Esophagus muscularis mucosa (tissue), 4 donors: ENCODE measurements at regions not wholly inside any gene's neighbourhood (a gene's known extent, or its start where the extent isn't known, plus 50 kb on each side); places are given as distances from the start of the nearest gene placed in this dataset.

ENCODE experiments used
- DNase-seq: peaks from one replicate; pipeline ENCODE4 v3.0.0-alpha.2; 2017; ENCODE audit errors: extremely low spot score
- H3K27ac ChIP-seq, 4 donors: fragments of 200-600 bp; sonication (generic); replicated peaks in 1 of 4; 1 replicate in 3 of 4; 2 replicates in 1 of 4; pipeline ENCODE4 v1.5.1; 2016 to 2019; ENCODE audit warnings: mild to moderate bottlenecking in 1 of 4
- H3K27me3 ChIP-seq, 4 donors: fragments of 200-600 bp; sonication (generic); one replicate each; pipeline versions ENCODE4 v1.5.1 to v1.6.0; 2016 to 2019
- H3K36me3 ChIP-seq, 4 donors: fragments of 200-600 bp; sonication (generic); one replicate each; pipeline ENCODE4 v1.5.1; 2016 to 2019
- H3K4me1 ChIP-seq, 4 donors: fragments of 200-600 bp; sonication (generic); one replicate each; pipeline ENCODE4 v1.5.1; 2016 to 2019
- H3K4me3 ChIP-seq, 4 donors: fragments of 200-600 bp; sonication (generic); 1 replicate in 2 of 4; 2 replicates in 2 of 4; pipeline ENCODE4 v1.5.1; 2016 to 2019; ENCODE audit warnings: mild to moderate bottlenecking in 4 of 4, moderate library complexity in 1 of 4
- H3K9me3 ChIP-seq, 4 donors: fragments of 200-600 bp; sonication (generic); 1 replicate in 3 of 4; 2 replicates in 1 of 4; pipeline ENCODE4 v1.5.1; 2016 to 2019
- CTCF ChIP-seq, 3 experiments: fragments of 200-600 bp in 2 of 3; fragments of 450-650 bp in 1 of 3; sonication (generic) in 2 of 3; IDR thresholded peaks; one replicate each; pipeline ENCODE4 v1.5.1; 2017 to 2019; ENCODE audit warnings: antibody characterized with exemption in 3 of 3, mild to moderate bottlenecking in 2 of 3, moderate library complexity in 1 of 3
- EP300 ChIP-seq: sonication (generic); formaldehyde crosslinking; IDR thresholded peaks from one replicate; pipeline ENCODE4 v1.6.1; 2017; ENCODE audit warnings: antibody characterized with exemption
- POLR2A ChIP-seq: fragments of 450-650 bp; IDR thresholded peaks from one replicate; pipeline ENCODE4 v1.6.1; 2017; ENCODE audit warnings: antibody characterized with exemption, moderate library complexity, mild to moderate bottlenecking, low read depth
- POLR2AphosphoS5 ChIP-seq, 2 donors: sonication (generic); formaldehyde crosslinking; IDR thresholded peaks; one replicate each; pipeline ENCODE4 v1.6.1; 2017; ENCODE audit warnings: antibody characterized with exemption in 2 of 2
- WGBS: methylation state at CpG from one replicate; pipeline ENCODE4 v1.1.5; 2018; 5-methylcytosine and 5-hydroxymethylcytosine counted together
- intact Hi-C: fragments of 100-400 bp; cut with DNase I; formaldehyde crosslinking; loops from one replicate; pipeline ENCODE4 v1.15.1; 2023

- no peak overlapping the region for H3K4me3 ChIP-seq
- H3K9me3 ChIP-seq: no peaks in the 10 kb centered on the region
- no peaks in the 10 kb centered on the region for H3K27me3 ChIP-seq
- 72% methylated on average over 1 of the region's 1 CpG for WGBS
- H3K4me1 ChIP-seq: no peaks in the 10 kb centered on the region
- no peaks in the 10 kb centered on the region for H3K36me3 ChIP-seq
- TF ChIP-seq POLR2A (no peak), POLR2AphosphoS5 (IDR thresholded peaks at IDR 0.05) (no peak), CTCF (IDR thresholded peaks at IDR 0.05) (no peak), EP300 (no peak)
- DNase-seq: no peak
- no peak overlapping the region for H3K27ac ChIP-seq
- intact Hi-C loops: no loop called here
These were observed 350.0 kb upstream of the EYS start for GRCh38 chr6:66057034-66057433.

GRCh38 chr6:66054967-66055366, 347.9 kb upstream of the EYS start:
- 82% methylated on average over 2 of the region's 2 CpGs for WGBS
- Histone ChIP-seq H3K27ac (no peak overlapping the region), H3K4me3 (no peak overlapping the region), H3K36me3 (no peaks in the 10 kb centered on the region), H3K9me3 (no peaks in the 10 kb centered on the region), H3K4me1 (no peaks in the 10 kb centered on the region), H3K27me3 (no peaks in the 10 kb centered on the region)
- TF ChIP-seq POLR2A: no peak
- no peak for TF ChIP-seq CTCF (IDR thresholded peaks at IDR 0.05)
- no peak for TF ChIP-seq POLR2AphosphoS5 (IDR thresholded peaks at IDR 0.05)
- TF ChIP-seq EP300: no peak
- DNase-seq: no peak
- intact Hi-C loops: no loop called here

GRCh38 chr6:66051812-66052211, 344.8 kb upstream of the EYS start:
- 72% methylated on average over 5 of the region's 5 CpGs for WGBS

GRCh38 chr6:66048684-66049474, 341.9 kb upstream of the EYS start:
- H3K27ac ChIP-seq: no peak overlapping the region
- H3K9me3 ChIP-seq: no peaks in the 10 kb centered on the region
- intact Hi-C loops: no loop called here

More at GRCh38 chr6:66051812-66052211, 344.8 kb upstream of the EYS start:
- H3K36me3 ChIP-seq: no peaks in the 10 kb centered on the region
- H3K4me3 ChIP-seq: no peak overlapping the region
- no peak for DNase-seq
- no peaks in the 10 kb centered on the region for H3K27me3 ChIP-seq
- intact Hi-C loops: no loop called here
- TF ChIP-seq CTCF (IDR thresholded peaks at IDR 0.05) (no peak), POLR2A (no peak), POLR2AphosphoS5 (IDR thresholded peaks at IDR 0.05) (no peak), EP300 (no peak)
- H3K4me1 ChIP-seq: no peaks in the 10 kb centered on the region
- H3K27ac ChIP-seq: no peak overlapping the region
- no peaks in the 10 kb centered on the region for H3K9me3 ChIP-seq

More at GRCh38 chr6:66048684-66049474, 341.9 kb upstream of the EYS start:
- no peaks in the 10 kb centered on the region for H3K27me3 ChIP-seq
- H3K4me1 ChIP-seq: no peaks in the 10 kb centered on the region
- H3K36me3 ChIP-seq: no peaks in the 10 kb centered on the region
- 73% methylated on average over 3 of the region's 3 CpGs for WGBS
- no peak overlapping the region for H3K4me3 ChIP-seq
- no peak for TF ChIP-seq CTCF (IDR thresholded peaks at IDR 0.05)
- DNase-seq: no peak
